CD4-positive, alpha-beta T cell (primary cell): ENCODE measurements at regions not wholly inside any gene's neighbourhood (a gene's known extent, or its start where the extent isn't known, plus 50 kb on each side); places are given as distances from the start of the nearest gene placed in this dataset.

Source experiments
- ATAC-seq: fragments of 200-7000 bp; cut with Tn5 transposase; one replicate; pipeline ENCODE4 v1.10.0; 2022; ENCODE audit warnings: mild to moderate bottlenecking; ENCODE audit not compliant: poor library complexity
- CTCF ChIA-PET: fragments of 350-600 bp; sonication (Branson Sonifier 250); formaldehyde crosslinking; loops from one replicate; lab custom pipeline; 2021; ENCODE audit warnings: antibody characterized with exemption, inconsistent platforms; lab: Charles Lee
- POLR2A ChIA-PET: fragments of 350-600 bp; sonication (Branson Sonifier 250); formaldehyde crosslinking; loops from one replicate; lab custom pipeline; 2021; ENCODE audit warnings: antibody characterized with exemption, inconsistent platforms; lab: Charles Lee
- DNase-seq, 14 experiments: peaks; one replicate each; pipeline ENCODE4 v3.0.0-alpha.2; 2013 to 2020; ENCODE audit warnings: mixed read lengths in 2 of 14
- H3K27ac ChIP-seq, 2 donors: one replicate each; pipeline versions ENCODE4 v1.5.1 to v1.7.0; 2013; ENCODE audit warnings: low read length in 2 of 2, low read depth in 1 of 2, mild to moderate bottlenecking in 1 of 2
- H3K27me3 ChIP-seq, 2 experiments: 1 replicate in 1 of 2; 2 replicates in 1 of 2; pipeline versions ENCODE4 v1.6.1 to v1.7.0; 2013; ENCODE audit warnings: low read length in 2 of 2, control low read depth in 1 of 2, mild to moderate bottlenecking in 1 of 2, moderate library complexity in 1 of 2; ENCODE audit not compliant: insufficient read depth in 2 of 2, control insufficient read depth in 1 of 2
- H3K36me3 ChIP-seq: one replicate; pipeline ENCODE4 v1.6.1; 2013; ENCODE audit warnings: low read length, control low read depth; ENCODE audit not compliant: insufficient read depth
- H3K4me1 ChIP-seq: one replicate; pipeline ENCODE4 v1.6.1; 2013; ENCODE audit warnings: low read length, control low read depth; ENCODE audit not compliant: insufficient read depth
- H3K4me3 ChIP-seq: one replicate; pipeline ENCODE4 v1.5.1; 2013; ENCODE audit warnings: mild to moderate bottlenecking, low read length, moderate library complexity
- H3K9me3 ChIP-seq, 2 experiments: 1 replicate in 1 of 2; 2 replicates in 1 of 2; pipeline versions ENCODE4 v1.6.1 to v1.7.0; 2013; ENCODE audit warnings: low read length in 2 of 2, mild to moderate bottlenecking in 2 of 2, control low read depth in 1 of 2, moderate library complexity in 1 of 2; ENCODE audit not compliant: control insufficient read depth in 1 of 2, insufficient read depth in 1 of 2
- H3K27ac Mint-ChIP-seq: one replicate; pipeline ENCODE4 v1.8.0; 2020; ENCODE audit warnings: mixed read lengths
- H3K27me3 Mint-ChIP-seq: one replicate; pipeline ENCODE4 v1.8.0; 2021; ENCODE audit warnings: mixed read lengths
- H3K36me3 Mint-ChIP-seq: one replicate; pipeline ENCODE4 v1.8.0; 2021; ENCODE audit warnings: low read depth, mixed read lengths
- H3K4me1 Mint-ChIP-seq: one replicate; pipeline ENCODE4 v1.8.0; 2021; ENCODE audit warnings: low read depth, mixed read lengths
- H3K4me3 Mint-ChIP-seq: one replicate; pipeline ENCODE4 v1.8.0; 2020; ENCODE audit warnings: mild to moderate bottlenecking, mixed read lengths
- H3K9me3 Mint-ChIP-seq: one replicate; pipeline ENCODE4 v1.8.0; 2020; ENCODE audit warnings: mixed read lengths
- CTCF ChIP-seq: fragments of 200-600 bp; IDR thresholded peaks from one replicate; pipeline ENCODE4 v1.8.0; 2022; ENCODE audit warnings: antibody characterized with exemption, mild to moderate bottlenecking
- intact Hi-C, 2 experiments: fragments of 100-400 bp; cut with DNase I in 1 of 2; cut with micrococcal nuclease in 1 of 2; formaldehyde crosslinking; loops; one replicate each; pipeline versions ENCODE4 v1.15.1 to v1.9.0; 2023 to 2025; cut with DNase I, micrococcal nuclease

GRCh38 chr4:19216476-19216875 lies 1035.2 kb upstream of the SLIT2 start:
- intact Hi-C loops: no loop called here
- Mint-ChIP-seq H3K4me1 (no peaks in the 10 kb centered on the region), H3K36me3 (no peaks in the 10 kb centered on the region), H3K4me3 (no peak overlapping the region), H3K27me3 (no peaks in the 10 kb centered on the region), H3K9me3 (peaks cover 4% of the 10 kb centered on the region), H3K27ac (no peak overlapping the region)
- Histone ChIP-seq H3K4me3 (no peak overlapping the region), H3K4me1 (no peaks in the 10 kb centered on the region), H3K27me3 (no peaks in the 10 kb centered on the region), H3K36me3 (no peaks in the 10 kb centered on the region), H3K9me3 (no peaks in the 10 kb centered on the region), H3K27ac (no peak overlapping the region)
- CTCF ChIA-PET: no interaction called here
- POLR2A ChIA-PET: no interaction called here
- no peak for DNase-seq
- ATAC-seq: no peak
- no peak for TF ChIP-seq CTCF

GRCh38 chr4:19214591-19215186 lies 1037.0 kb upstream of the SLIT2 start:
- TF ChIP-seq CTCF: no peak
- no peak overlapping the region for H3K4me3 ChIP-seq
- Mint-ChIP-seq H3K27me3 (no peaks in the 10 kb centered on the region), H3K27ac (no peak overlapping the region), H3K36me3 (no peaks in the 10 kb centered on the region), H3K4me3 (no peak overlapping the region), H3K4me1 (no peaks in the 10 kb centered on the region), H3K9me3 (peaks cover 6% of the 10 kb centered on the region)
- H3K27me3 ChIP-seq: no peaks in the 10 kb centered on the region
- ATAC-seq (no peak), DNase-seq (no peak)
- intact Hi-C loops: no loop called here
- H3K4me1 ChIP-seq: no peaks in the 10 kb centered on the region
- H3K27ac ChIP-seq: no peak overlapping the region
- H3K36me3 ChIP-seq: no peaks in the 10 kb centered on the region
- POLR2A ChIA-PET: no interaction called here
- no peaks in the 10 kb centered on the region for H3K9me3 ChIP-seq
- CTCF ChIA-PET: no interaction called here

GRCh38 chr4:19213388-19213787 lies 1038.3 kb upstream of the SLIT2 start:
- intact Hi-C loops: no loop called here
- Mint-ChIP-seq H3K36me3 (no peaks in the 10 kb centered on the region), H3K27me3 (no peaks in the 10 kb centered on the region), H3K4me3 (no peak overlapping the region), H3K27ac (no peak overlapping the region), H3K9me3 (peaks cover 6% of the 10 kb centered on the region), H3K4me1 (no peaks in the 10 kb centered on the region)
- Histone ChIP-seq H3K36me3 (no peaks in the 10 kb centered on the region), H3K4me3 (no peak overlapping the region), H3K27me3 (no peaks in the 10 kb centered on the region), H3K4me1 (no peaks in the 10 kb centered on the region), H3K9me3 (no peaks in the 10 kb centered on the region), H3K27ac (no peak overlapping the region)
- DNase-seq: no peak
- POLR2A ChIA-PET: no interaction called here
- CTCF ChIA-PET: no interaction called here
- TF ChIP-seq CTCF: no peak
- ATAC-seq: no peak
